DND-41 (cell line): ENCODE measurements at regions not wholly inside any gene's neighbourhood (a gene's known extent, or its start where the extent isn't known, plus 50 kb on each side); places are given as distances from the start of the nearest gene placed in this dataset.

Source experiments
- CTCF ChIP-seq: IDR thresholded peaks from 2 replicates; pipeline ENCODE4 v1.5.1; 2012; ENCODE audit warnings: borderline replicate concordance, low read length, moderate library complexity, mild to moderate bottlenecking; ENCODE audit not compliant: poor library complexity, severe bottlenecking; ENCODE audit errors: extremely low read depth
- EZH2 ChIP-seq: IDR thresholded peaks from 3 replicates; pipeline ENCODE4 v1.6.1; 2012; ENCODE audit warnings: borderline replicate concordance, low read depth, mild to moderate bottlenecking, moderate library complexity, low read length, inconsistent platforms; ENCODE audit not compliant: severe bottlenecking

- TF ChIP-seq CTCF (no peak), EZH2 (no peak)
Measured at GRCh38 chr1:213423041-213423440, 372.0 kb downstream of the RPS6KC1 start.
